GM19397 (cell line): ENCODE measurements at regions not wholly inside any gene's neighbourhood (a gene's known extent, or its start where the extent isn't known, plus 50 kb on each side); places are given as distances from the start of the nearest gene placed in this dataset.
"Not testable (repeated sequence)": the region's sequence is repeated elsewhere in the genome, so short reads cannot be mapped to it uniquely, and the experiment has no call there.

Experiments used
- ATAC-seq: cut with Tn5 transposase; IDR thresholded peaks from one replicate; pipeline ENCODE4 v1.9.1; 2021; ENCODE audit warnings: mild to moderate bottlenecking, moderate library complexity; ENCODE audit not compliant: unreplicated experiment

- ATAC-seq, result no peak
These were observed 50.3 kb downstream of the RBFOX3 start for GRCh38 chr17:79560527-79560926.

- no peak for ATAC-seq
These were observed 51.6 kb downstream of the RBFOX3 start for GRCh38 chr17:79559111-79559887.

- no peak for ATAC-seq
These were observed 52.6 kb downstream of the RBFOX3 start for GRCh38 chr17:79558091-79558900.

GRCh38 chr17:79557276-79558090 is 53.4 kb downstream of the RBFOX3 start:
- no peak for ATAC-seq

DNA sequence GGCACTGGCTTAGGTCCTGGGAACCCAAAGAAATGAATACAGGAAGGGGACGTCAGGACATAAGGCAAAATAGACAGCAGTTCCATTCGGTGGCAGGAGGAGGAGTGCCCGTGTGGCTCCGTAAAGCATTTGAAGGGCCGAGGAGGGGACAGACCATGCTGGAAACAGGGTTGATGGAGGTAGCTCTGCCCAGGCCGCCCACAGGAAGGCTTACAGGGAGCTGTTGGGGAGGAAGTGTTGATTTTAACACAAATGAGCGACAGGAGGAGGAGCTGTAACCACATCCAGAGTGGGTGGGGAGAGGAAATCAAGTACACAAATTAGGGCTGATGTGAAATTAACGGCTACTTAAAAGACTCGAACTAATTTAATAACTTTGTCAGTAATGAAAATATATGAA is 54.6 kb downstream of the RBFOX3 start:
- no peak for ATAC-seq

GRCh38 chr17:79555543-79555942 is 55.3 kb downstream of the RBFOX3 start:
- ATAC-seq, result no peak

DNA sequence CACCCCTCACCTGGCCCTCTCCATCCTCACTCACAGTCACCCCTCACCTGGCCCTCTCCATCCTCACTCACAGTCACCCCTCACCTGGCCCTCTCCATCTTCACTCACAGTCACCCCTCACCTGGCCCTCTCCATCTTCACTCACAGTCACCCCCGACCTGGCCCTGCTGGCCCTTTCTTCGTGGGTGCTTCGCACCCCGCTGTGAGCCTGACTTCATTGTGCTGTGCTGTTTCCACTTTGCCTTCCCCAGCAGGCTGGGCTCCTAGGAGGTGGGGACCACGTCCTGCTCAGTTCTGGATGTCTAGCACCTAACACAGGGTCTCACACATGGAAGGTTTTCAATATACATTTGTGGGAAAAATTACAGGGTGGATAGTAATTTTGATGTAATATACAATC is 56.5 kb downstream of the RBFOX3 start:
- ATAC-seq, result not testable (repeated sequence)

- ATAC-seq, result no peak
These were observed 58.0 kb downstream of the RBFOX3 start for GRCh38 chr17:79552824-79553223.

GRCh38 chr17:79552405-79552804 is 58.4 kb downstream of the RBFOX3 start:
- no peak for ATAC-seq

- no peak for ATAC-seq
These were observed 61.5 kb downstream of the RBFOX3 start for GRCh38 chr17:79549141-79549915.

DNA sequence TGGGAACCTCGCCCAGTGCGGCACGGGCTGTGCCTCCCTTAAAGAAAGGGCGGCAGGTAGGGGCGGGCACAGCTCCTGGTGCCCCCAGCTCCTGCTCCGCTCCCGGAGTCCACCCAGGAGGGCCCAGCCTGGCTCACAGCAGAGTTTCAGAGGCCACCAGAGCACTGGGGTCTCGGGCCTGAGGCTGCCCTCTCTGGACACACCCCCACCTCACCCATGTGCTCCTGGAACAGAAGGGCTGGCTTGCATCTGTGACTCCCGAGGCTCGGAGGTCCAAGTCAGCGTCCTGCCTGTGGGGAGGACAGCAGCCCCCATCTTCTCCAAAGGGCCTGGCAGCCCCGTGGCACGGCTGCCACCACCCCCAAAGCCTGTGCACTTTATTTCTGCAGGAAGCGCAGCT is 62.7 kb downstream of the RBFOX3 start:
- ATAC-seq, result no peak

DNA sequence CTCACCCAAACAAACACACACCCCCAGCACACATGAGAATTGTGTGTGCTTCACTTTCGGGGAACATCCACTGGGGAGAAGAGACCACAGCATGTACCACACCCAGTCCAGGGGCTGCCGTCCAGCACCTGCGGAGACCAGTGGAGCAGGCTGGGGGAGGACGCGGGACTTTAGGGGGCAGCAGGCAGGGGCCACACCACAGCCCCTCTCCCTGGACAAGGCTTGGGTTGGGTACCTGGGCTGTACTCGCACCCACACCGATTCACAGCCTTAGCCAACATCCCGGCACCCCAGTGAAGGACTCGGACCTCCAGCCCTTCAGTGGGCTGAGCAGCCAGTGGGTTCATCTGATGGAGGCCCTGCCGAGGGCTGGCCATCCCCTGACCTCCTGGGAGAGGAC is 63.3 kb downstream of the RBFOX3 start:
- no peak for ATAC-seq

- ATAC-seq, result not testable (repeated sequence)
These were observed 63.7 kb downstream of the RBFOX3 start for GRCh38 chr17:79547171-79547570.

- ATAC-seq, result no peak
These were observed 64.5 kb downstream of the RBFOX3 start for GRCh38 chr17:79546386-79546785.

DNA sequence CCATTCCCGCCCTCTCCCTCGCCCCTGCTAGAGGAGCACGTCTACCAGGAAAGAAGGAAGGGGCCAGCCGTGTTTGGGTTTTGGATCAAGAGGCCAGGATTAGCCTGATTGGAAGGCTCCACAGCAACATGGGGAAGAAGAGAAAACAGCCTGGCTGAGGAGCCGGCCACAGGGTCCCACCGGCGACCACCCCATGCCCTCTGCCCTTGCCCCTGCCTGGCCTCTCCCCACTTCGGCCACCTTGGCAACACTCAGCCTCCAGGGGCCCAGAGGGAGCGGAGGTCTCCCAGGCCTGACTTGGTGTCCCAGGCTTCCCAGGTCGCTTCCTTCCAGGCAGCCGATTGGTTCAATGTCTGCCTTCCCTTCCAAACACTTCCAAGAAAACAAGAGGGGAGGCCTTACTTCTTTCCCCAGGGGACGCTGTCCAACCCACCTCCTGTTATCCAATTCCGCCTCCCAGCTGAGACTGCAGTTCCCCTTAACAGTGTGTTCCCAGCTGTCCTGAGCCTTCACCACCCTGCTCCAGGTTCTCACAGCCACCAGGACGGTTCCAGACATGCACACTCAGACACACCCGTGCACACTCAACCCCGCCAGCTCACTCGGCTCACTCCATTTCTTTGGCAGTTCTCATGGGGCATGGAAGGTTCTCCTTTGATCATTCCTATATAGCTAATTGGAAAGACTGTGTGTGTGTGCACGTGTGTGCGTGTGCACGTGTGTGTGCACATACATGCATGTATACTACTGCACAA is 65.4 kb downstream of the RBFOX3 start:
- ATAC-seq, result no peak

DNA sequence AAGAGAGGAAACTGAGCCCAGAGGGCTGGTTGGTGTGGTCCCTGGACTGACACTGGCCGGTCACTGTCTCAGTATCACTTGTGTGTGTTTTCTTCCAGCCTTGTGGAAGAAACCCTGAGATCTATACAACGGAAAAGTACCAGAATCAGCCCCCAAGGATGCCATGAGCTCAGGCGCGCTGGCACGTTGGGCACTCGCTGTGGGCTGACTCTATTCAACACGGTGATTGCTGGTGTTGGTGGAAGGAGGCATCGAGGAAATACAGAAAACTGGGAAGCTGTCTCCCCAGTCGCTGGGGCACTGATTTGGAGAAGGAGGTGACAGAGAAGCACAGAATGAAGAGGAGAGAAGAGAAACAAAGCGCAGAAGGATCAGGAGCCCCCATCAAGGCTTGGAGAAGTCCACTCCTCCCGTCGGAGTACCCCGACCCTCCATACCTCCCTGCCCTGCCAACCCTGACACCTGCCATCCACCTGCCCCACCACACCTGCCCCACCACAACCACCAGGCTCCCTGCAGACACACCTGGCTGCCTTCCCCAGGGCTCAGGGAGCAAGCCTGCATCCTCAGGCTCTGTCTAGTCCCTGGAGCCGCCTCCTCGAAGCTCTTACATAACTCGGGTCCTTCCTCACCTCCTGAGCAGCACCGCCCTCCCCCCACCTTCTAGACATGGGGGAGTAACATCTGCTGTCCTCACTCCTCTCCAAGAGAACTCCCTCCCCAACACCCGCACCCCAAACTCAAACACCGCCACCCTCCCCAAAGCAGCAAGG is 66.5 kb downstream of the RBFOX3 start:
- no peak for ATAC-seq

DNA sequence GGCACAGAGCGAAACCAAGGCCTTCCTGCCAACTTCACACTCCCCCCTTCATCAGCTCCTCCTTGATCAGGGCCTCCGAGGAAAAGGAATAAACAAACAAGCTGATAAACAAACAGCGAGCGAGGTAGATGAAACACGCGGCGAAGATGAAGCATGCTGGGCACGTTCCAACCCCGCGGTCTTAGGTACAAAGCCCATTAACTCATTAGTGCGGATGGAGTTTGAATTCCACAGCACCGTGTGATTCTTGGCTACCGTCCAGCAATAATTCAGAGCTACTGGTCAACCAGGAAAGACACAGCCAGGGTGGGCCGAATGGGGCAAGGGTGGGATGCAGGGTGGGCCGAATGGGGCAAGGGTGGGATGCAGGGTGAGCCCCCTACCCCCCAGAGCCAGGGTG is 67.3 kb downstream of the RBFOX3 start:
- ATAC-seq, result no peak

DNA sequence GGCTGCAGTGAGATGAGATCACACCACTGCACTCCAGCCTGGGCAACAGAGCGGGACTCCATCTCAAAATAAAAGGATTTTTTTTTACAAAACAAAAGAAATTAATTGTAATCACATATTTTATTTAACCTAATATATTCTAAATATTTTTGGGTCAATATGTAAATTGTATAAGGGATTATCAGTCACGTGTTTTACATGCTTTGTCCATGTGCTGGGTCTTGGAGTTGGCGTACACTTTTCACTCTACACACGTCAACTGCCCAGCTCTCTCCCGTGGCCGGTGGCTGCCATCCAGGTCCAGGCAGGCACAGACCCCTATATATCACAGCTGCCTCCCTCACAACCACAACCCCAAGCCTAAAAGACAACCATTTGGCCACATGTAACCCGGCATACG is 68.1 kb downstream of the RBFOX3 start:
- no peak for ATAC-seq
